K562 (cell line): ENCODE measurements at regions not wholly inside any gene's neighbourhood (a gene's known extent, or its start where the extent isn't known, plus 50 kb on each side); places are given as distances from the start of the nearest gene placed in this dataset.
A peak's percentile ranks its signal among the peaks of the same experiment; 100 is the strongest.

Experiments
- ATAC-seq: fragments of 200-7000 bp; cut with Tn5 transposase; 3 replicates; pipeline ENCODE4 v1.9.1; 2020; ENCODE audit warnings: moderate library complexity
- BruUV-seq: library from RNA; stranded (reverse); fragments of 400-500 nt; replicated peaks from 2 replicates; lab custom pipeline; 2021; lab: Mats Ljungman, UMichigan
- CTCF ChIA-PET: fragments of 300-600 bp; formaldehyde crosslinking; extraction: SDS; loops from one replicate; lab custom pipeline; 2021; ENCODE audit warnings: low intra/inter-chr PET ratio; lab: Yijun Ruan, JAX
- POLR2A ChIA-PET: fragments of 300-600, 350-650 bp; sonication (Branson Sonifier 250); formaldehyde crosslinking; extraction: SDS; loops from one replicate; lab custom pipeline; 2021; ENCODE audit warnings: antibody characterized with exemption, inconsistent platforms; lab: Yijun Ruan, JAX
- DNase-seq, 4 experiments: peaks; one replicate each; pipeline versions ENCODE4 v3.0.0 to v3.0.0-alpha.2; 2011 to 2018; ENCODE audit warnings: low spot score in 3 of 4, mixed read lengths in 3 of 4; ENCODE audit errors: extremely low read depth in 1 of 4
- FAIRE-seq: peaks from 2 replicates; lab custom pipeline; 2011; peaks lifted over from hg19 to GRCh38; lab: Jason Lieb, UNC
- H2AFZ ChIP-seq: 2 replicates; pipeline ENCODE4 v1.6.0; 2011; ENCODE audit warnings: low read depth, low read length, control low read depth, inconsistent platforms
- H3K27ac ChIP-seq: fragments of 200-600 bp; 3 replicates; pipeline ENCODE4 v1.8.0; 2011; ENCODE audit warnings: low read depth, mild to moderate bottlenecking, control low read depth, inconsistent platforms, low read length, moderate library complexity, mixed read lengths; ENCODE audit errors: extremely low read depth
- H3K27me3 ChIP-seq, 2 experiments: fragments of 300-600 bp in 1 of 2; 2 replicates in 1 of 2; 3 replicates in 1 of 2; pipeline versions ENCODE4 v1.6.0 to v1.8.0; 2011; ENCODE audit warnings: inconsistent platforms in 2 of 2, low read length in 2 of 2, mild to moderate bottlenecking in 1 of 2, mixed read lengths in 1 of 2, moderate library complexity in 1 of 2; ENCODE audit not compliant: control insufficient read depth in 2 of 2, insufficient read depth in 2 of 2
- H3K36me3 ChIP-seq: fragments of 300-600 bp; 3 replicates; pipeline ENCODE4 v1.8.0; 2011; ENCODE audit warnings: mild to moderate bottlenecking, low read length, inconsistent platforms; ENCODE audit not compliant: control insufficient read depth, insufficient read depth
- H3K4me1 ChIP-seq, 2 experiments: fragments of 200-600 bp in 1 of 2; replicated peaks in 1 of 2; 2 replicates in 1 of 2; 3 replicates in 1 of 2; pipeline versions ENCODE4 v1.5.1 to v1.8.0; 2011; ENCODE audit warnings: inconsistent platforms in 2 of 2, low read length in 2 of 2, mild to moderate bottlenecking in 1 of 2, mixed read lengths in 1 of 2, moderate library complexity in 1 of 2; ENCODE audit not compliant: control insufficient read depth in 2 of 2, insufficient read depth in 2 of 2
- H3K4me2 ChIP-seq: 2 replicates; pipeline ENCODE4 v1.6.1; 2011; ENCODE audit warnings: low read length, control low read depth, inconsistent platforms, mixed read lengths; ENCODE audit not compliant: insufficient read depth
- H3K4me3 ChIP-seq: fragments of 200-600 bp; sonication (generic), shearing (Covaris generic); 2 replicates; pipeline ENCODE4 v1.5.1; 2016; ENCODE audit warnings: control low read depth, inconsistent platforms
- H3K79me2 ChIP-seq: fragments of 200-600 bp; 3 replicates; pipeline ENCODE4 v1.8.0; 2011; ENCODE audit warnings: low read length, inconsistent platforms; ENCODE audit not compliant: control insufficient read depth, insufficient read depth
- H3K9ac ChIP-seq, 2 experiments: 2 replicates each; pipeline versions ENCODE4 v1.6.0 to v1.6.1; 2011; ENCODE audit warnings: low read depth in 2 of 2, low read length in 2 of 2, control low read depth in 1 of 2, inconsistent platforms in 1 of 2, mild to moderate bottlenecking in 1 of 2, mixed read lengths in 1 of 2; ENCODE audit not compliant: insufficient read depth in 1 of 2
- H3K9me1 ChIP-seq: one replicate; pipeline ENCODE4 v1.6.0; 2011; ENCODE audit warnings: inconsistent platforms, mild to moderate bottlenecking, low read length, moderate library complexity; ENCODE audit not compliant: control insufficient read depth, insufficient read depth
- H3K9me3 ChIP-seq: replicated peaks from 2 replicates; pipeline ENCODE4 v1.5.1; 2011; ENCODE audit warnings: low read depth, low read length, inconsistent platforms; ENCODE audit not compliant: control insufficient read depth, insufficient read depth
- H4K20me1 ChIP-seq: replicated peaks from 2 replicates; pipeline ENCODE4 v1.6.1; 2011; ENCODE audit warnings: low read length, inconsistent platforms, mixed read lengths; ENCODE audit not compliant: control insufficient read depth, insufficient read depth
- C11orf30 ChIP-seq: fragments of 450-650 bp; IDR thresholded peaks from 2 replicates; pipeline ENCODE4 v1.6.1; 2016; ENCODE audit warnings: low read depth, mild to moderate bottlenecking
- E2F6 ChIP-seq, 2 experiments: IDR thresholded peaks; 2 replicates each; pipeline ENCODE4 v1.6.1; 2011; ENCODE audit warnings: borderline replicate concordance in 1 of 2, control low read depth in 1 of 2, low read depth in 1 of 2, low read length in 1 of 2, mild to moderate bottlenecking in 1 of 2, mixed read lengths in 1 of 2, moderate library complexity in 1 of 2; ENCODE audit not compliant: insufficient read depth in 1 of 2, insufficient read length in 1 of 2, poor library complexity in 1 of 2, severe bottlenecking in 1 of 2; ENCODE audit errors: extremely low read depth in 1 of 2
- FOXO4 ChIP-seq: fragments of 450-650 bp; formaldehyde crosslinking; IDR thresholded peaks from 2 replicates; pipeline ENCODE4 v1.4.0; 2020; ENCODE audit warnings: mild to moderate bottlenecking, moderate library complexity
- GABPB1 ChIP-seq: sonication (generic); formaldehyde crosslinking; IDR thresholded peaks from 2 replicates; pipeline ENCODE4 v1.8.0; 2022; ENCODE audit warnings: mild to moderate bottlenecking, missing genetic modification reagents
- HNRNPL ChIP-seq: fragments of 200-400 bp; formaldehyde crosslinking; IDR thresholded peaks from 2 replicates; pipeline ENCODE4 v1.6.1; 2017; ENCODE audit warnings: low read depth, mild to moderate bottlenecking, low read length
- MAFF ChIP-seq: IDR thresholded peaks from 2 replicates; pipeline ENCODE4 v1.6.1; 2012; ENCODE audit warnings: low read length, improper control_type of control experiment
- MAFG ChIP-seq: fragments of 450-650 bp; conservative IDR thresholded peaks from 2 replicates; pipeline ENCODE4 v1.6.1; 2016; ENCODE audit warnings: missing genetic modification characterization, missing compliant biosample characterization
- MAFK ChIP-seq: IDR thresholded peaks from 2 replicates; pipeline ENCODE4 v1.6.1; 2011; ENCODE audit warnings: low read length, improper control_type of control experiment
- MCM7 ChIP-seq, 2 experiments: fragments of 450-650 bp; IDR thresholded peaks; 2 replicates each; pipeline ENCODE4 v1.6.1; 2016 to 2018
- PHB2 ChIP-seq: fragments of 450-650 bp; IDR thresholded peaks from 2 replicates; pipeline ENCODE4 v1.6.1; 2017; ENCODE audit warnings: low read depth
- POLR3A ChIP-seq: IDR thresholded peaks from 2 replicates; pipeline ENCODE4 v1.6.1; 2011; ENCODE audit warnings: borderline replicate concordance, mild to moderate bottlenecking, moderate library complexity; ENCODE audit not compliant: insufficient read length, insufficient read depth; ENCODE audit errors: extremely low read depth
- RAD51 ChIP-seq: fragments of 450-650 bp; IDR thresholded peaks from 2 replicates; pipeline ENCODE4 v1.7.1; 2016; ENCODE audit warnings: low read depth, mild to moderate bottlenecking, borderline replicate concordance
- RFX7 ChIP-seq: fragments of 250-450 bp; sonication (Bioruptor Pico); IDR thresholded peaks from 2 replicates; pipeline ENCODE4 v1.5.1; 2021; ENCODE audit warnings: mild to moderate bottlenecking
- THAP12 ChIP-seq: fragments of 250-450 bp; sonication (Bioruptor Pico); IDR thresholded peaks from 2 replicates; pipeline ENCODE4 v1.9.0; 2021; ENCODE audit warnings: mild to moderate bottlenecking, inconsistent platforms
- ZBTB17 ChIP-seq: fragments of 450-650 bp; formaldehyde crosslinking; IDR thresholded peaks from 2 replicates; pipeline ENCODE4 v1.4.0; 2020; ENCODE audit warnings: mild to moderate bottlenecking
- ZBTB8A ChIP-seq: fragments of 450-650 bp; IDR thresholded peaks from 2 replicates; pipeline ENCODE4 v1.6.1; 2018; ENCODE audit warnings: mild to moderate bottlenecking, moderate library complexity; ENCODE audit not compliant: partially characterized antibody
- ZC3H4 ChIP-seq: sonication (generic); formaldehyde crosslinking; IDR thresholded peaks from 2 replicates; pipeline ENCODE4 v1.9.0; 2021; ENCODE audit warnings: missing genetic modification reagents, borderline replicate concordance
- ZC3H8 ChIP-seq: fragments of 450-650 bp; IDR thresholded peaks from 2 replicates; pipeline ENCODE4 v1.6.1; 2017
- ZNF316 ChIP-seq: fragments of 450-650 bp; IDR thresholded peaks from 2 replicates; pipeline ENCODE4 v1.6.1; 2016
- ZNF717 ChIP-seq: fragments of 250-450 bp; sonication (Bioruptor Pico); IDR thresholded peaks from 2 replicates; pipeline ENCODE4 v1.5.0; 2021
- ZNF76 ChIP-seq: fragments of 250-450 bp; sonication (Bioruptor Pico); IDR thresholded peaks from 2 replicates; pipeline ENCODE4 v1.4.0; 2020; ENCODE audit warnings: mild to moderate bottlenecking, moderate library complexity, borderline replicate concordance
- ZNF77 ChIP-seq: fragments of 250-450 bp; sonication (Bioruptor Pico); IDR thresholded peaks from 2 replicates; pipeline ENCODE4 v1.5.0; 2020
- in situ Hi-C: fragments of 300-500 bp; cut with MboI; formaldehyde crosslinking; loops from 4 replicates; pipeline ENCODE4 v1.15.0; 2018; ENCODE audit warnings: inconsistent platforms, mixed read lengths
- intact Hi-C: fragments of 100-400 bp; cut with micrococcal nuclease; formaldehyde crosslinking; loops from 2 replicates; pipeline ENCODE4 v1.14.2; 2022

- POLR2A ChIA-PET = no interaction called here
- TF ChIP-seq GABPB1 (CRISPR knock-in tag) (no peak), E2F6 (IDR thresholded peaks at IDR 0.05; ENCODE audit: borderline replicate concordance in 1 of 2, extremely low read depth in 1 of 2, insufficient read depth in 1 of 2, insufficient read length in 1 of 2, low read depth in 1 of 2, low read length in 1 of 2, poor library complexity in 1 of 2, severe bottlenecking in 1 of 2) (no peak), MCM7 (IDR thresholded peaks at IDR 0.05) (no peak), ZBTB8A (no peak), ZBTB17 (CRISPR knock-in tag) (no peak), MAFF (peak; percentile 52; the same call in 1 of the 2 replicates), C11orf30 (0 out of 2 replicates have a peak, but pooled peaks have one; percentile 35), ZNF316 (peak; percentile 77), MAFK (peak; percentile 67; the same call in 1 of the 2 replicates), RAD51 (no peak), HNRNPL (no peak), FOXO4 (CRISPR knock-in tag) (no peak), ZNF77 (CRISPR knock-in tag) (no peak), ZC3H4 (CRISPR knock-in tag) (no peak), POLR3A (no peak), THAP12 (CRISPR knock-in tag) (no peak), ZNF717 (CRISPR knock-in tag) (no peak), PHB2 (no peak), MAFG (tag) (0 out of 2 replicates have a peak, but pooled peaks have one; percentile 48), ZNF76 (CRISPR knock-in tag) (no peak), RFX7 (CRISPR knock-in tag) (no peak), ZC3H8 (no peak)
Observed at GRCh38 chr17:70934835-70935234, 765.5 kb downstream of the KCNJ2 start.

More at GRCh38 chr17:70934835-70935234, 765.5 kb downstream of the KCNJ2 start:
- Histone ChIP-seq H4K20me1 (no peaks in the 10 kb centered on the region), H2AFZ (no peak overlapping the region), H3K27me3 (no peaks in the 10 kb centered on the region), H3K9me3 (no peaks in the 10 kb centered on the region), H3K4me3 (no peak overlapping the region), H3K9me1 (no peaks in the 10 kb centered on the region), H3K4me1 (no peaks in the 10 kb centered on the region), H3K36me3 (no peaks in the 10 kb centered on the region), H3K4me2 (no peak overlapping the region), H3K9ac (no peak overlapping the region), H3K79me2 (no peaks in the 10 kb centered on the region), H3K27ac (no peak overlapping the region)
- intact Hi-C loops (no loop called here), in situ Hi-C loops (no loop called here)
- no TSS peak for BruUV-seq
- FAIRE-seq = no peak
- ATAC-seq = no peak
- no peak for DNase-seq
- CTCF ChIA-PET = no interaction called here
